ENCODE measurements at regions not wholly inside any gene's neighbourhood (a gene's known extent, or its start where the extent isn't known, plus 50 kb on each side); places are given as distances from the start of the nearest gene placed in this dataset.
"Not testable (repeated sequence)": the region's sequence is repeated elsewhere in the genome, so short reads cannot be mapped to it uniquely, and the experiment has no call there.

- H3K27ac Mint-ChIP-seq; H3K9me3 Mint-ChIP-seq; H3K27me3 Mint-ChIP-seq; H3K36me3 Mint-ChIP-seq (ENCODE audit: low read depth); H3K4me1 Mint-ChIP-seq (ENCODE audit: low read depth); H3K4me3 Mint-ChIP-seq; intact Hi-C loops (cut with micrococcal nuclease): not testable (repeated sequence)
Measured at GRCh38 chr2:89102587-89102986, 411.1 kb downstream of the RPIA start.

GRCh38 chr2:89106369-89107019, 415.0 kb downstream of the RPIA start:
- H3K9me3 Mint-ChIP-seq; H3K36me3 Mint-ChIP-seq (ENCODE audit: low read depth); H3K27ac Mint-ChIP-seq; H3K4me3 Mint-ChIP-seq; H3K4me1 Mint-ChIP-seq (ENCODE audit: low read depth); intact Hi-C loops (cut with micrococcal nuclease); H3K27me3 Mint-ChIP-seq: not testable (repeated sequence)

- H3K4me1 Mint-ChIP-seq (ENCODE audit: low read depth); H3K27ac Mint-ChIP-seq; intact Hi-C loops (cut with micrococcal nuclease); H3K9me3 Mint-ChIP-seq; H3K27me3 Mint-ChIP-seq; H3K4me3 Mint-ChIP-seq; H3K36me3 Mint-ChIP-seq (ENCODE audit: low read depth): not testable (repeated sequence)
Measured at GRCh38 chr2:89112434-89112833, 421.0 kb downstream of the RPIA start.

- H3K9me3 Mint-ChIP-seq; H3K27ac Mint-ChIP-seq; H3K4me3 Mint-ChIP-seq; H3K36me3 Mint-ChIP-seq (ENCODE audit: low read depth); intact Hi-C loops (cut with micrococcal nuclease); H3K4me1 Mint-ChIP-seq (ENCODE audit: low read depth); H3K27me3 Mint-ChIP-seq: not testable (repeated sequence)
Measured at GRCh38 chr2:89113286-89113685, 421.8 kb downstream of the RPIA start.

- H3K4me1 Mint-ChIP-seq (ENCODE audit: low read depth); H3K27me3 Mint-ChIP-seq; H3K36me3 Mint-ChIP-seq (ENCODE audit: low read depth); H3K4me3 Mint-ChIP-seq; H3K9me3 Mint-ChIP-seq; intact Hi-C loops (cut with micrococcal nuclease); H3K27ac Mint-ChIP-seq: not testable (repeated sequence)
Measured at GRCh38 chr2:89129440-89129839, 438.0 kb downstream of the RPIA start.

- intact Hi-C loops (cut with micrococcal nuclease); H3K36me3 Mint-ChIP-seq (ENCODE audit: low read depth); H3K27me3 Mint-ChIP-seq; H3K27ac Mint-ChIP-seq; H3K9me3 Mint-ChIP-seq; H3K4me1 Mint-ChIP-seq (ENCODE audit: low read depth); H3K4me3 Mint-ChIP-seq: not testable (repeated sequence)
Measured at GRCh38 chr2:89130665-89131308, 439.3 kb downstream of the RPIA start.

GRCh38 chr2:89142959-89143358, 451.5 kb downstream of the RPIA start:
- H3K4me1 Mint-ChIP-seq (ENCODE audit: low read depth); H3K9me3 Mint-ChIP-seq; H3K27ac Mint-ChIP-seq; H3K36me3 Mint-ChIP-seq (ENCODE audit: low read depth); H3K4me3 Mint-ChIP-seq; H3K27me3 Mint-ChIP-seq; intact Hi-C loops (cut with micrococcal nuclease): not testable (repeated sequence)

GRCh38 chr2:89145342-89145741, 453.9 kb downstream of the RPIA start:
- H3K27ac Mint-ChIP-seq; intact Hi-C loops (cut with micrococcal nuclease); H3K27me3 Mint-ChIP-seq; H3K4me3 Mint-ChIP-seq; H3K9me3 Mint-ChIP-seq; H3K4me1 Mint-ChIP-seq (ENCODE audit: low read depth); H3K36me3 Mint-ChIP-seq (ENCODE audit: low read depth): not testable (repeated sequence)

- H3K36me3 Mint-ChIP-seq (ENCODE audit: low read depth); H3K4me3 Mint-ChIP-seq; H3K27me3 Mint-ChIP-seq; H3K9me3 Mint-ChIP-seq; intact Hi-C loops (cut with micrococcal nuclease); H3K4me1 Mint-ChIP-seq (ENCODE audit: low read depth); H3K27ac Mint-ChIP-seq: not testable (repeated sequence)
Measured at GRCh38 chr2:89148256-89148655, 456.8 kb downstream of the RPIA start.

- H3K9me3 Mint-ChIP-seq; H3K36me3 Mint-ChIP-seq (ENCODE audit: low read depth); H3K27me3 Mint-ChIP-seq; intact Hi-C loops (cut with micrococcal nuclease); H3K4me3 Mint-ChIP-seq; H3K27ac Mint-ChIP-seq: not testable (repeated sequence)
- peaks cover 11% of the 10 kb centered on the region for H3K4me1 Mint-ChIP-seq (ENCODE audit: low read depth)
Measured at GRCh38 chr2:89151699-89152098, 460.2 kb downstream of the RPIA start.

GRCh38 chr2:89152501-89152900, 461.0 kb downstream of the RPIA start:
- H3K36me3 Mint-ChIP-seq (ENCODE audit: low read depth); intact Hi-C loops (cut with micrococcal nuclease); H3K27me3 Mint-ChIP-seq; H3K27ac Mint-ChIP-seq; H3K9me3 Mint-ChIP-seq; H3K4me3 Mint-ChIP-seq: not testable (repeated sequence)
- H3K4me1 Mint-ChIP-seq (ENCODE audit: low read depth), result peaks cover 11% of the 10 kb centered on the region

GRCh38 chr2:89153210-89153609, 461.7 kb downstream of the RPIA start:
- intact Hi-C loops (cut with micrococcal nuclease); H3K27ac Mint-ChIP-seq; H3K36me3 Mint-ChIP-seq (ENCODE audit: low read depth); H3K4me3 Mint-ChIP-seq; H3K27me3 Mint-ChIP-seq; H3K9me3 Mint-ChIP-seq: not testable (repeated sequence)
- peaks cover 11% of the 10 kb centered on the region for H3K4me1 Mint-ChIP-seq (ENCODE audit: low read depth)

GRCh38 chr2:89154247-89154682, 462.8 kb downstream of the RPIA start:
- intact Hi-C loops (cut with micrococcal nuclease); H3K27me3 Mint-ChIP-seq; H3K36me3 Mint-ChIP-seq (ENCODE audit: low read depth); H3K27ac Mint-ChIP-seq; H3K9me3 Mint-ChIP-seq; H3K4me3 Mint-ChIP-seq: not testable (repeated sequence)
- peaks cover 11% of the 10 kb centered on the region for H3K4me1 Mint-ChIP-seq (ENCODE audit: low read depth)

- intact Hi-C loops (cut with micrococcal nuclease); H3K36me3 Mint-ChIP-seq (ENCODE audit: low read depth); H3K27me3 Mint-ChIP-seq; H3K27ac Mint-ChIP-seq; H3K4me1 Mint-ChIP-seq (ENCODE audit: low read depth); H3K9me3 Mint-ChIP-seq; H3K4me3 Mint-ChIP-seq: not testable (repeated sequence)
Measured at GRCh38 chr2:89160306-89160705, 468.8 kb downstream of the RPIA start.

GRCh38 chr2:89161626-89162025, 470.2 kb downstream of the RPIA start:
- H3K4me3 Mint-ChIP-seq; intact Hi-C loops (cut with micrococcal nuclease); H3K27me3 Mint-ChIP-seq; H3K27ac Mint-ChIP-seq; H3K4me1 Mint-ChIP-seq (ENCODE audit: low read depth); H3K9me3 Mint-ChIP-seq; H3K36me3 Mint-ChIP-seq (ENCODE audit: low read depth): not testable (repeated sequence)

Data from dendritic cell treated with granulocyte-macrophage colony-stimulating factor and Interleukin-4, amounts not matched to agents 40 ng/mL and 50 ng/mL, for 4 days (primary cell).